K562 (cell line): ENCODE measurements at regions not wholly inside any gene's neighbourhood (a gene's known extent, or its start where the extent isn't known, plus 50 kb on each side); places are given as distances from the start of the nearest gene placed in this dataset.

Experiments
- ATF1 ChIP-seq, 2 experiments: fragments of 450-650 bp in 1 of 2; IDR thresholded peaks; 2 replicates each; pipeline ENCODE4 v1.6.1; 2016; ENCODE audit warnings: missing compliant biosample characterization in 1 of 2, missing genetic modification characterization in 1 of 2
- CBFB ChIP-seq: sonication (generic); formaldehyde crosslinking; IDR thresholded peaks from 2 replicates; pipeline ENCODE4 v1.4.0; 2020; ENCODE audit warnings: mild to moderate bottlenecking, missing genetic modification reagents
- CREB1 ChIP-seq, 2 experiments: sonication (generic) in 1 of 2; formaldehyde crosslinking in 1 of 2; IDR thresholded peaks; 2 replicates each; pipeline versions ENCODE4 v1.6.1 to v1.8.0; 2012 to 2022; ENCODE audit warnings: inconsistent platforms in 1 of 2, mild to moderate bottlenecking in 1 of 2, missing genetic modification reagents in 1 of 2, moderate library complexity in 1 of 2
- DMBX1 ChIP-seq: fragments of 250-450 bp; sonication (Bioruptor Pico); IDR thresholded peaks from 2 replicates; pipeline ENCODE4 v1.8.0; 2022; ENCODE audit warnings: inconsistent platforms, mild to moderate bottlenecking, moderate library complexity, borderline replicate concordance
- EGR1 ChIP-seq: fragments of 450-650 bp; conservative IDR thresholded peaks from 2 replicates; pipeline ENCODE4 v1.6.1; 2017; ENCODE audit warnings: mild to moderate bottlenecking
- GABPA ChIP-seq: fragments of 200-800 bp; sonication (Bioruptor generic); conservative IDR thresholded peaks from 2 replicates; pipeline ENCODE4 v1.6.1; 2016; ENCODE audit warnings: low read depth, missing genetic modification characterization, missing compliant biosample characterization
- ILF3 ChIP-seq: fragments of 450-650 bp; IDR thresholded peaks from 2 replicates; pipeline ENCODE4 v1.6.1; 2018; ENCODE audit warnings: antibody characterized with exemption, mild to moderate bottlenecking, moderate library complexity, borderline replicate concordance
- JUN ChIP-seq, 2 experiments: sonication (generic) in 1 of 2; formaldehyde crosslinking in 1 of 2; IDR thresholded peaks; 2 replicates each; pipeline versions ENCODE4 v1.6.1 to v1.8.0; 2012 to 2022; ENCODE audit warnings: borderline replicate concordance in 2 of 2, mild to moderate bottlenecking in 2 of 2, improper control_type of control experiment in 1 of 2, low read depth in 1 of 2, low read length in 1 of 2, missing genetic modification reagents in 1 of 2
- JUND ChIP-seq, 2 experiments: IDR thresholded peaks; 2 replicates in 1 of 2; 3 replicates in 1 of 2; pipeline ENCODE4 v1.6.1; 2011; ENCODE audit warnings: borderline replicate concordance in 2 of 2, low read depth in 2 of 2, low read length in 2 of 2, improper control_type of control experiment in 1 of 2, missing biosample characterization in 1 of 2, missing genetic modification characterization in 1 of 2, missing genetic modification reagents in 1 of 2
- KLF1 ChIP-seq: fragments of 450-650 bp; IDR thresholded peaks from 2 replicates; pipeline ENCODE4 v1.6.1; 2016; ENCODE audit warnings: missing genetic modification characterization, missing compliant biosample characterization
- MYC ChIP-seq, 2 experiments: fragments of 250-450 bp in 1 of 2; sonication (Bioruptor Pico) in 1 of 2; IDR thresholded peaks; 2 replicates each; pipeline versions ENCODE4 v1.5.1 to v1.6.1; 2012 to 2021; ENCODE audit warnings: low read depth in 2 of 2, borderline replicate concordance in 1 of 2, improper control_type of control experiment in 1 of 2, low read length in 1 of 2, mild to moderate bottlenecking in 1 of 2, moderate library complexity in 1 of 2
- POLR2AphosphoS5 ChIP-seq: IDR thresholded peaks from 2 replicates; pipeline ENCODE4 v1.6.1; 2011; ENCODE audit warnings: mild to moderate bottlenecking, low read depth, low read length, moderate library complexity; ENCODE audit not compliant: control insufficient read depth, insufficient read depth
- PPARD ChIP-seq: fragments of 250-450 bp; sonication (Bioruptor Pico); IDR thresholded peaks from 2 replicates; pipeline ENCODE4 v1.8.0; 2022; ENCODE audit warnings: inconsistent platforms, mild to moderate bottlenecking, moderate library complexity
- SLC30A9 ChIP-seq: fragments of 250-450 bp; sonication (Bioruptor Pico); IDR thresholded peaks from 2 replicates; pipeline ENCODE4 v1.8.0; 2022; ENCODE audit warnings: mild to moderate bottlenecking, moderate library complexity
- SREBF2 ChIP-seq: sonication (generic); formaldehyde crosslinking; IDR thresholded peaks from 2 replicates; pipeline ENCODE4 v1.4.0; 2020; ENCODE audit warnings: mild to moderate bottlenecking, missing genetic modification reagents
- ZNF174 ChIP-seq: fragments of 250-450 bp; sonication (Bioruptor Pico); IDR thresholded peaks from 2 replicates; pipeline ENCODE4 v1.4.0; 2020; ENCODE audit warnings: mild to moderate bottlenecking
- TF ChIP-seq, protein P1 (sequence below): fragments of 450-650 bp; formaldehyde crosslinking; IDR thresholded peaks from 2 replicates; pipeline ENCODE4 v1.4.0; 2020; ENCODE audit warnings: mild to moderate bottlenecking, moderate library complexity
- TF ChIP-seq, protein P2 (sequence below): fragments of 450-650 bp; conservative IDR thresholded peaks from 2 replicates; pipeline ENCODE4 v1.6.1; 2016; ENCODE audit warnings: missing genetic modification characterization, low read depth, mild to moderate bottlenecking, missing compliant biosample characterization, moderate library complexity

DNA sequence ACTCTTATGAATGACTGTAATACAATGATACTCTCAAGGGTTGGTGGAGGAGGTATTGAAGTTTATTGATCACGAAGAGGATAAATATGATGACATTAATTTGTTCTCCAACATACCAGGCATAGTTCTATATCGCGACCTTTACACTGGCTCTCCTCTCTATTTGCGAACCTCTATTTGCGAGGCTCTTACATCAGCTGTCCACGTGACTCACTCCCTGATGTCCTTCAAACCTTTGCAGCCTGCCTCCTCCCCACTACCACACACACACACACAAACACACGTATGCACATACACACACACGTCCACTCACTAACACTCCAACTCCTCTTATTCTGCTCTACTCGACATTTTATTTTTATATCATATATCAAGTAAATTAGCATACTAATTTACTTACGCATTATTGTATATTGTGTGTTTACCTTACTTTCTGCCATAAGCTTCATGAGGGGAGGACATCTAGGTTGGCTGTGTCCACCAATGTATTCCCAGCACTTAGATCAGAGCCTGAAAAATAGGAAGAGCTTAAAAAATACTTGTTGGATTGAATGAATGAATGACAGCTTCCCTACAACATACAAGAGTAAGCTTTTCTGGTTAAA, 53.3 kb upstream of the TNFRSF21 start (continued):
- TF ChIP-seq, protein P1, sequence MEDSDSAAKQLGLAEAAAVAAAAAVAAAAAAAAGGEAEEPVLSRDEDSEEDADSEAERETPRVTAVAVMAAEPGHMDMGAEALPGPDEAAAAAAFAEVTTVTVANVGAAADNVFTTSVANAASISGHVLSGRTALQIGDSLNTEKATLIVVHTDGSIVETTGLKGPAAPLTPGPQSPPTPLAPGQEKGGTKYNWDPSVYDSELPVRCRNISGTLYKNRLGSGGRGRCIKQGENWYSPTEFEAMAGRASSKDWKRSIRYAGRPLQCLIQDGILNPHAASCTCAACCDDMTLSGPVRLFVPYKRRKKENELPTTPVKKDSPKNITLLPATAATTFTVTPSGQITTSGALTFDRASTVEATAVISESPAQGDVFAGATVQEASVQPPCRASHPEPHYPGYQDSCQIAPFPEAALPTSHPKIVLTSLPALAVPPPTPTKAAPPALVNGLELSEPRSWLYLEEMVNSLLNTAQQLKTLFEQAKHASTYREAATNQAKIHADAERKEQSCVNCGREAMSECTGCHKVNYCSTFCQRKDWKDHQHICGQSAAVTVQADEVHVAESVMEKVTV (CRISPR knock-in tag), result no peak
- TF ChIP-seq CREB1 (IDR thresholded peaks at IDR 0.05) (no peak), CREB1 (CRISPR knock-in tag; IDR thresholded peaks at IDR 0.05) (no peak), CBFB (no peak), MYC (IDR thresholded peaks at IDR 0.05; ENCODE audit: low read depth, low read length) (peak; percentile 83), MYC (CRISPR knock-in tag; IDR thresholded peaks at IDR 0.05; ENCODE audit: borderline replicate concordance, low read depth) (no peak), EGR1 (no peak), SREBF2 (no peak), DMBX1 (CRISPR knock-in tag) (no peak), PPARD (CRISPR knock-in tag) (no peak), ATF1 (CRISPR knock-in tag; IDR thresholded peaks at IDR 0.05) (no peak), ATF1 (tag; IDR thresholded peaks at IDR 0.05) (no peak), GABPA (tag) (no peak), JUND (IDR thresholded peaks at IDR 0.05; ENCODE audit: borderline replicate concordance, low read depth, low read length) (peak; percentile 48; the same call in 1 of the 2 replicates), JUND (tag; IDR thresholded peaks at IDR 0.05; ENCODE audit: borderline replicate concordance, low read depth, low read length) (no peak; the same call in 2 of the 3 replicates), JUN (IDR thresholded peaks at IDR 0.05; ENCODE audit: borderline replicate concordance, low read depth, low read length) (no peak), JUN (CRISPR knock-in tag; IDR thresholded peaks at IDR 0.05; ENCODE audit: borderline replicate concordance) (no peak), POLR2AphosphoS5 (no peak), KLF1 (no peak), ILF3 (no peak), ZNF174 (CRISPR knock-in tag) (no peak), SLC30A9 (CRISPR knock-in tag) (no peak)
- TF ChIP-seq, protein P2, sequence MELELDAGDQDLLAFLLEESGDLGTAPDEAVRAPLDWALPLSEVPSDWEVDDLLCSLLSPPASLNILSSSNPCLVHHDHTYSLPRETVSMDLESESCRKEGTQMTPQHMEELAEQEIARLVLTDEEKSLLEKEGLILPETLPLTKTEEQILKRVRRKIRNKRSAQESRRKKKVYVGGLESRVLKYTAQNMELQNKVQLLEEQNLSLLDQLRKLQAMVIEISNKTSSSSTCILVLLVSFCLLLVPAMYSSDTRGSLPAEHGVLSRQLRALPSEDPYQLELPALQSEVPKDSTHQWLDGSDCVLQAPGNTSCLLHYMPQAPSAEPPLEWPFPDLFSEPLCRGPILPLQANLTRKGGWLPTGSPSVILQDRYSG (tag), result no peak
